ENCODE measurements at regions not wholly inside any gene's neighbourhood (a gene's known extent, or its start where the extent isn't known, plus 50 kb on each side); places are given as distances from the start of the nearest gene placed in this dataset.

- H4K91ac ChIP-seq (ENCODE audit: insufficient read depth, low read depth, low read length), result no peak overlapping the region
- BruUV-seq (replicated peaks), result no TSS peak
- no peak overlapping the region for H4K5ac ChIP-seq (ENCODE audit: low read depth, low read length)
- ATAC-seq (ENCODE audit: low read depth), result no peak
- H3K27ac ChIP-seq (ENCODE audit: insufficient read depth, low read length), result no peak overlapping the region
- no peak overlapping the region for H2BK20ac ChIP-seq (ENCODE audit: low read depth, low read length)
- CTCF ChIA-PET, result no interaction called here
- H3K9ac ChIP-seq (ENCODE audit: low read depth, low read length), result no peak overlapping the region
- POLR2A ChIA-PET (ENCODE audit: unreplicated experiment), result no interaction called here
- no peak for TF ChIP-seq RCOR1 (IDR thresholded peaks at IDR 0.05; ENCODE audit: insufficient replicate concordance, low read length)
- no peak for TF ChIP-seq RFX5 (IDR thresholded peaks at IDR 0.05; ENCODE audit: low read depth, low read length)
- TF ChIP-seq ELK1 (IDR thresholded peaks at IDR 0.05; ENCODE audit: borderline replicate concordance, low read depth, low read length), result no peak
- no peaks in the 10 kb centered on the region for H3K4me1 ChIP-seq (ENCODE audit: control insufficient read depth, insufficient read depth, low read length)
- no peak overlapping the region for H3K23ac ChIP-seq (ENCODE audit: low read depth, low read length)
- no peaks in the 10 kb centered on the region for H3K36me3 ChIP-seq (ENCODE audit: control insufficient read depth, insufficient read depth, low read length)
- peaks cover 7% of the 10 kb centered on the region for H3K27me3 ChIP-seq (ENCODE audit: control insufficient read depth, insufficient read depth, low read length)
- no peak overlapping the region for H3K4ac ChIP-seq (ENCODE audit: low read depth, low read length)
- H2BK15ac ChIP-seq (ENCODE audit: low read depth, low read length), result no peak overlapping the region
- no peak overlapping the region for H2BK120ac ChIP-seq (ENCODE audit: low read depth, low read length)
- H3K4me3 ChIP-seq (ENCODE audit: insufficient read depth, low read depth, low read length), result no peak overlapping the region
- no peak overlapping the region for H3K18ac ChIP-seq (ENCODE audit: low read depth, low read length)
- no peak overlapping the region for H2AK9ac ChIP-seq (replicated peaks; ENCODE audit: low read depth, low read length, poor library complexity)
- H3K9me1 ChIP-seq (ENCODE audit: insufficient read depth, low read length), result no peaks in the 10 kb centered on the region
- intact Hi-C loops (cut with micrococcal nuclease) (no loop called here), in situ Hi-C loops (cut with MboI; ENCODE audit: low sequenced_read_pairs) (no loop called here), dilution Hi-C loops (cut with HindIII; ENCODE audit: low sequenced_read_pairs, unreplicated experiment) (no loop called here)
- no peak overlapping the region for H2AFZ ChIP-seq (replicated peaks; ENCODE audit: low read length, poor library complexity)
- H4K8ac ChIP-seq (ENCODE audit: low read depth in 2 of 2, low read length in 2 of 2), result no peak overlapping the region
- H3K9me3 ChIP-seq (ENCODE audit: control insufficient read depth, insufficient read depth, low read length), result no peaks in the 10 kb centered on the region
- no peak overlapping the region for H2BK5ac ChIP-seq (ENCODE audit: low read depth, low read length, poor library complexity, severe bottlenecking)
- H3K14ac ChIP-seq (replicated peaks; ENCODE audit: low read depth, low read length), result no peak overlapping the region
- H3K79me1 ChIP-seq (ENCODE audit: low read depth in 1 of 2, low read length in 2 of 2), result no peaks in the 10 kb centered on the region
- no peak overlapping the region for H3K4me2 ChIP-seq (ENCODE audit: low read depth, low read length)
- H3K56ac ChIP-seq (ENCODE audit: extremely low read depth, insufficient read depth, low read length), result no peak overlapping the region
- H4K20me1 ChIP-seq (ENCODE audit: insufficient read depth, low read length), result no peaks in the 10 kb centered on the region
- DNase-seq, result no peak
- H2AK5ac ChIP-seq (ENCODE audit: low read depth, low read length), result no peak overlapping the region
- WGBS, 2 experiments (ENCODE audit: extremely low coverage in 2 of 2, insufficient read length in 1 of 2), result 60% methylated on average over 1 of the region's 2 CpGs; no CpG with 5 or more reads in 1 of the 2 experiments
Observed at GRCh38 chr21:39057121-39057520, 126.1 kb downstream of the PSMG1 start.
